Colonic mucosa (tissue), 4 donors: ENCODE measurements at regions not wholly inside any gene's neighbourhood (a gene's known extent, or its start where the extent isn't known, plus 50 kb on each side); places are given as distances from the start of the nearest gene placed in this dataset.

ENCODE experiments used
- DNase-seq: peaks from one replicate; pipeline ENCODE4 v3.0.0-alpha.2; 2020
- H3K27ac ChIP-seq: fragments of 200-600 bp; one replicate; pipeline ENCODE4 v1.8.0; 2021
- H3K27me3 ChIP-seq: fragments of 200-600 bp; one replicate; pipeline ENCODE4 v1.8.0; 2021
- H3K36me3 ChIP-seq: fragments of 200-600 bp; one replicate; pipeline ENCODE4 v1.8.0; 2021
- H3K4me1 ChIP-seq: fragments of 200-600 bp; one replicate; pipeline ENCODE4 v1.8.0; 2021; ENCODE audit warnings: mild to moderate bottlenecking
- H3K4me3 ChIP-seq: fragments of 200-600 bp; one replicate; pipeline ENCODE4 v1.8.0; 2021
- H3K9ac ChIP-seq, 2 donors: one replicate each; pipeline ENCODE4 v1.7.0; 2013; ENCODE audit warnings: control low read depth in 2 of 2, low read depth in 2 of 2, low read length in 2 of 2
- H3K9me3 ChIP-seq: fragments of 200-600 bp; one replicate; pipeline ENCODE4 v1.8.0; 2021
- CTCF ChIP-seq: fragments of 200-600 bp; IDR thresholded peaks from one replicate; pipeline ENCODE4 v1.8.0; 2022; ENCODE audit warnings: antibody characterized with exemption, mild to moderate bottlenecking
- intact Hi-C: fragments of 100-400 bp; cut with DNase I; formaldehyde crosslinking; loops from one replicate; pipeline ENCODE4 v1.14.1; 2022
- donor health status: healthy.
- donor health status: DM: no; HTN: no; CAD: no.
- donor health status: DM: no; HTN: no; CAD: no.

- no peaks in the 10 kb centered on the region for H3K36me3 ChIP-seq
- no peaks in the 10 kb centered on the region for H3K27me3 ChIP-seq
- H3K4me3 ChIP-seq: no peak overlapping the region
- DNase-seq: no peak
- H3K9me3 ChIP-seq: no peaks in the 10 kb centered on the region
- intact Hi-C loops: no loop called here
- no peaks in the 10 kb centered on the region for H3K4me1 ChIP-seq
- H3K9ac ChIP-seq: no peak overlapping the region
- no peak for TF ChIP-seq CTCF
- H3K27ac ChIP-seq: no peak overlapping the region
Observed at GRCh38 chr6:140912686-140913085, 1220.0 kb upstream of the GJE1 start.

GRCh38 chr6:140909625-140910024 lies 1223.1 kb upstream of the GJE1 start:
- no peaks in the 10 kb centered on the region for H3K27me3 ChIP-seq
- H3K9me3 ChIP-seq: no peaks in the 10 kb centered on the region
- no peak for TF ChIP-seq CTCF
- H3K4me1 ChIP-seq: no peaks in the 10 kb centered on the region
- intact Hi-C loops: no loop called here
- no peak overlapping the region for H3K27ac ChIP-seq
- no peak for DNase-seq
- no peak overlapping the region for H3K9ac ChIP-seq
- no peaks in the 10 kb centered on the region for H3K36me3 ChIP-seq
- no peak overlapping the region for H3K4me3 ChIP-seq

- DNase-seq: no peak
- Histone ChIP-seq H3K4me3 (no peak overlapping the region), H3K9me3 (no peaks in the 10 kb centered on the region), H3K27ac (no peak overlapping the region), H3K27me3 (no peaks in the 10 kb centered on the region), H3K9ac (no peak overlapping the region), H3K36me3 (no peaks in the 10 kb centered on the region), H3K4me1 (no peaks in the 10 kb centered on the region)
- intact Hi-C loops: no loop called here
- TF ChIP-seq CTCF: no peak
Observed at GRCh38 chr6:140909156-140909555, 1223.6 kb upstream of the GJE1 start.

GRCh38 chr6:140908505-140908904 lies 1224.2 kb upstream of the GJE1 start:
- Histone ChIP-seq H3K4me3 (no peak overlapping the region), H3K27me3 (no peaks in the 10 kb centered on the region), H3K9ac (no peak overlapping the region), H3K36me3 (no peaks in the 10 kb centered on the region), H3K9me3 (no peaks in the 10 kb centered on the region), H3K27ac (no peak overlapping the region), H3K4me1 (no peaks in the 10 kb centered on the region)
- intact Hi-C loops: no loop called here
- no peak for TF ChIP-seq CTCF
- DNase-seq: no peak

GRCh38 chr6:140907235-140907634 lies 1225.5 kb upstream of the GJE1 start:
- H3K36me3 ChIP-seq: no peaks in the 10 kb centered on the region
- H3K4me1 ChIP-seq: no peaks in the 10 kb centered on the region
- H3K9me3 ChIP-seq: no peaks in the 10 kb centered on the region
- H3K27me3 ChIP-seq: no peaks in the 10 kb centered on the region
- H3K27ac ChIP-seq: no peak overlapping the region
- no peak for DNase-seq
- H3K4me3 ChIP-seq: no peak overlapping the region
- H3K9ac ChIP-seq: no peak overlapping the region
- TF ChIP-seq CTCF: no peak
- intact Hi-C loops: no loop called here

GRCh38 chr6:140905724-140906123 lies 1227.0 kb upstream of the GJE1 start:
- H3K36me3 ChIP-seq: no peaks in the 10 kb centered on the region
- no peaks in the 10 kb centered on the region for H3K27me3 ChIP-seq
- H3K4me1 ChIP-seq: no peaks in the 10 kb centered on the region
- intact Hi-C loops: no loop called here
- no peak overlapping the region for H3K4me3 ChIP-seq
- no peak for DNase-seq
- no peak for TF ChIP-seq CTCF
- no peak overlapping the region for H3K9ac ChIP-seq
- H3K9me3 ChIP-seq: no peaks in the 10 kb centered on the region
- no peak overlapping the region for H3K27ac ChIP-seq
